ENCODE measurements at regions not wholly inside any gene's neighbourhood (a gene's known extent, or its start where the extent isn't known, plus 50 kb on each side); places are given as distances from the start of the nearest gene placed in this dataset.

- ATAC-seq (ENCODE audit: low read depth) (no peak), DNase-seq (no peak)
- in situ Hi-C loops (cut with MboI; ENCODE audit: low sequenced_read_pairs): no loop called here
- no peak overlapping the region for H2AK5ac ChIP-seq (ENCODE audit: low read depth, low read length)
- no peak overlapping the region for H2AK9ac ChIP-seq (replicated peaks; ENCODE audit: low read depth, low read length, poor library complexity)
- no peaks in the 10 kb centered on the region for H3K79me1 ChIP-seq (ENCODE audit: low read depth in 1 of 2, low read length in 2 of 2)
- WGBS, 2 experiments (ENCODE audit: extremely low coverage in 2 of 2, insufficient read length in 1 of 2): no CpG with 5 or more reads among the region's 3 CpGs
- ChIA-PET CTCF (no interaction called here), POLR2A (ENCODE audit: unreplicated experiment) (no interaction called here)
- H2AFZ ChIP-seq (replicated peaks; ENCODE audit: low read length, poor library complexity): no peak overlapping the region
- BruUV-seq (replicated peaks): no TSS peak
- no peaks in the 10 kb centered on the region for H3K9me1 ChIP-seq (ENCODE audit: insufficient read depth, low read length)
- TF ChIP-seq ELK1 (IDR thresholded peaks at IDR 0.05; ENCODE audit: borderline replicate concordance, low read depth, low read length) (no peak), RCOR1 (IDR thresholded peaks at IDR 0.05; ENCODE audit: insufficient replicate concordance, low read length) (no peak), MAFK (IDR thresholded peaks at IDR 0.05; ENCODE audit: low read depth, low read length) (peak; percentile 29; the same call in 1 of the 2 replicates), MXI1 (IDR thresholded peaks at IDR 0.05; ENCODE audit: borderline replicate concordance, low read depth, low read length) (no peak), NFE2L2 (IDR thresholded peaks at IDR 0.05; ENCODE audit: low read depth, low read length) (no peak)
- no peak overlapping the region for H3K14ac ChIP-seq (replicated peaks; ENCODE audit: low read depth, low read length)
- H3K4ac ChIP-seq (ENCODE audit: low read depth, low read length): no peak overlapping the region
- H3K56ac ChIP-seq (ENCODE audit: extremely low read depth, insufficient read depth, low read length): no peak overlapping the region
- intact Hi-C loops (cut with micrococcal nuclease): no loop called here
- H3K9ac ChIP-seq (ENCODE audit: low read depth, low read length): no peak overlapping the region
- H3K18ac ChIP-seq (ENCODE audit: low read depth, low read length): no peak overlapping the region
- dilution Hi-C loops (cut with HindIII; ENCODE audit: low sequenced_read_pairs, unreplicated experiment): no loop called here
- no peaks in the 10 kb centered on the region for H3K4me1 ChIP-seq (ENCODE audit: control insufficient read depth, insufficient read depth, low read length)
- H3K27me3 ChIP-seq (ENCODE audit: control insufficient read depth, insufficient read depth, low read length): no peaks in the 10 kb centered on the region; the same call in 1 of the 2 replicates
- no peak overlapping the region for H2BK120ac ChIP-seq (ENCODE audit: low read depth, low read length)
- H4K20me1 ChIP-seq (ENCODE audit: insufficient read depth, low read length): no peaks in the 10 kb centered on the region
- H3K4me2 ChIP-seq (ENCODE audit: low read depth, low read length): no peak overlapping the region
- no peak overlapping the region for H4K91ac ChIP-seq (ENCODE audit: insufficient read depth, low read depth, low read length)
- H2BK20ac ChIP-seq (ENCODE audit: low read depth, low read length): no peak overlapping the region
- H2BK5ac ChIP-seq (ENCODE audit: low read depth, low read length, poor library complexity, severe bottlenecking): no peak overlapping the region
- H3K23ac ChIP-seq (ENCODE audit: low read depth, low read length): no peak overlapping the region
- no peak overlapping the region for H4K8ac ChIP-seq (ENCODE audit: low read depth in 2 of 2, low read length in 2 of 2)
- no peaks in the 10 kb centered on the region for H3K9me3 ChIP-seq (ENCODE audit: control insufficient read depth, insufficient read depth, low read length)
- no peaks in the 10 kb centered on the region for H3K36me3 ChIP-seq (ENCODE audit: control insufficient read depth, insufficient read depth, low read length)
- no peak overlapping the region for H2BK15ac ChIP-seq (ENCODE audit: low read depth, low read length)
- H3K4me3 ChIP-seq (ENCODE audit: insufficient read depth, low read depth, low read length): no peak overlapping the region
- H4K5ac ChIP-seq (ENCODE audit: low read depth, low read length): no peak overlapping the region
- H3K27ac ChIP-seq (ENCODE audit: insufficient read depth, low read length): no peak overlapping the region
Measured at GRCh38 chr6:126939784-126940183, 178.7 kb upstream of the RSPO3 start.
